ENCODE measurements at regions not wholly inside any gene's neighbourhood (a gene's known extent, or its start where the extent isn't known, plus 50 kb on each side); places are given as distances from the start of the nearest gene placed in this dataset.

- no peak for TF ChIP-seq CTCF (conservative IDR thresholded peaks at IDR 0.05)
- no peaks in the 10 kb centered on the region for H3K36me3 Mint-ChIP-seq (ENCODE audit: insufficient read depth in 1 of 3, low read depth in 3 of 3)
Measured at GRCh38 chr4:155602351-155603140, 64.1 kb upstream of the GUCY1A1 start.

More at GRCh38 chr4:155602351-155603140, 64.1 kb upstream of the GUCY1A1 start:
- Mint-ChIP-seq H3K4me3 (no peak overlapping the region), H3K9me3 (no peaks in the 10 kb centered on the region), H3K27me3 (ENCODE audit: low read depth) (peaks cover 1% of the 10 kb centered on the region; the same call in 1 of the 2 replicates), H3K4me1 (no peaks in the 10 kb centered on the region), H3K27ac (no peak overlapping the region; a peak in 1 of 7 replicates)
- Histone ChIP-seq H4K20me1 (ENCODE audit: control insufficient read depth, insufficient read depth, insufficient read length) (no peaks in the 10 kb centered on the region), H4K91ac (ENCODE audit: insufficient read length, low read depth, low read length) (no peak overlapping the region), H3K56ac (ENCODE audit: insufficient read length, low read depth, low read length) (no peak overlapping the region), H2BK12ac (ENCODE audit: insufficient read length, low read depth, low read length) (no peak overlapping the region), H3K14ac (ENCODE audit: insufficient read depth, low read length) (no peak overlapping the region), H2BK20ac (ENCODE audit: low read depth, low read length, poor library complexity, severe bottlenecking) (no peak overlapping the region), H2BK120ac (ENCODE audit: low read depth, low read length, poor library complexity, severe bottlenecking) (no peak overlapping the region), H3T11ph (ENCODE audit: low read length) (no peak overlapping the region), H4K8ac (replicated peaks; ENCODE audit: insufficient read length, low read depth, low read length) (no peak overlapping the region), H4K5ac (ENCODE audit: insufficient read length, low read depth, low read length) (no peak overlapping the region), H2AFZ (ENCODE audit: low read length) (no peak overlapping the region), H3K9ac (ENCODE audit: extremely low read depth, insufficient read length, low read length) (no peak overlapping the region), H3K27ac (ENCODE audit: insufficient read length, low read depth, low read length) (no peak overlapping the region), H3K23ac (ENCODE audit: insufficient read length, low read depth, low read length) (no peak overlapping the region), H3K4me1 (ENCODE audit: insufficient read depth, low read length) (no peaks in the 10 kb centered on the region), H2BK15ac (ENCODE audit: low read depth, low read length) (no peak overlapping the region), H3K23me2 (ENCODE audit: insufficient read length, low read depth, low read length, poor library complexity, severe bottlenecking) (no peaks in the 10 kb centered on the region), H2BK5ac (ENCODE audit: insufficient read length, low read length) (no peak overlapping the region), H3K79me1 (ENCODE audit: insufficient read depth, low read depth, low read length, poor library complexity, severe bottlenecking) (no peaks in the 10 kb centered on the region), H3K4ac (ENCODE audit: low read depth, low read length) (no peak overlapping the region), H3K27me3 (ENCODE audit: insufficient read depth, low read length) (no peaks in the 10 kb centered on the region), H3K4me2 (ENCODE audit: insufficient read depth, insufficient read length, low read length) (no peak overlapping the region), H3K79me2 (ENCODE audit: insufficient read depth, low read length) (no peaks in the 10 kb centered on the region), H2AK5ac (ENCODE audit: insufficient read length, low read length) (no peak overlapping the region), H3K18ac (ENCODE audit: insufficient read length, low read depth, low read length) (no peak overlapping the region), H3K9me3 (ENCODE audit: control insufficient read depth, low read depth, low read length) (no peaks in the 10 kb centered on the region)
- WGBS (ENCODE audit: extremely low coverage, insufficient read length, low lambda C conversion rate) = no CpG with 5 or more reads among the region's 3 CpGs
- no peak for DNase-seq

All from H9 (cell line).